ENCODE measurements at regions not wholly inside any gene's neighbourhood (a gene's known extent, or its start where the extent isn't known, plus 50 kb on each side); places are given as distances from the start of the nearest gene placed in this dataset.

DNA sequence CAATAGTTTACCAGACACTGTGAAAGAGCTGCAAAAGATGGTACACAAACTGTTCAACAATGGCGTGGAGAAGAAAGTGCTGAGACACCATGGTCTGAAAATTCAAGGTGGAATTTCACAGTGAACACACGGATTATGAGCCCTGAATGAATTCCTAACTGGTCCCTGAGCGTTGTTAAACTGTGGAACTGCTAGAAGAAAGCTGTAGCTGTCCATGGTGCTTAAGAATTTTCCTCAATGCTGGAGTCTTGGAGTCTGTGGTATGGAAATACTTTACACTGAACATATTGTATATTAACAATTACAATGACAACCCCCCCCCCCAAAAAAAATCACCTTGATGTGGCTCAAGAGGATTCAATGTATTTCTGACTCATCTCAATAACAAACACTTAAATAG is 68.5 kb downstream of the SLC24A2 start:
- Histone ChIP-seq H2AFZ (no peak overlapping the region), H3K9me3 (ENCODE audit: insufficient read depth, low read depth) (no peaks in the 10 kb centered on the region), H3K4me1 (replicated peaks; ENCODE audit: insufficient read depth) (no peaks in the 10 kb centered on the region), H3K4me3 (no peak overlapping the region), H4K20me1 (ENCODE audit: insufficient read depth) (no peaks in the 10 kb centered on the region), H3F3A (ENCODE audit: insufficient read depth, low read depth) (no peaks in the 10 kb centered on the region), H3K27ac (no peak overlapping the region), H3K4me2 (no peak overlapping the region), H3K79me2 (ENCODE audit: low read depth) (no peaks in the 10 kb centered on the region), H3K36me3 (ENCODE audit: low read depth) (no peaks in the 10 kb centered on the region), H3K9me2 (ENCODE audit: insufficient read depth) (no peaks in the 10 kb centered on the region), H3K27me3 (ENCODE audit: insufficient read depth, low read depth) (no peaks in the 10 kb centered on the region)
- intact Hi-C loops (cut with micrococcal nuclease; ENCODE audit: unreplicated experiment) = no loop called here
- TF ChIP-seq EZH2 (IDR thresholded peaks at IDR 0.05; ENCODE audit: low read depth) = no peak
- TF ChIP-seq, protein P1, sequence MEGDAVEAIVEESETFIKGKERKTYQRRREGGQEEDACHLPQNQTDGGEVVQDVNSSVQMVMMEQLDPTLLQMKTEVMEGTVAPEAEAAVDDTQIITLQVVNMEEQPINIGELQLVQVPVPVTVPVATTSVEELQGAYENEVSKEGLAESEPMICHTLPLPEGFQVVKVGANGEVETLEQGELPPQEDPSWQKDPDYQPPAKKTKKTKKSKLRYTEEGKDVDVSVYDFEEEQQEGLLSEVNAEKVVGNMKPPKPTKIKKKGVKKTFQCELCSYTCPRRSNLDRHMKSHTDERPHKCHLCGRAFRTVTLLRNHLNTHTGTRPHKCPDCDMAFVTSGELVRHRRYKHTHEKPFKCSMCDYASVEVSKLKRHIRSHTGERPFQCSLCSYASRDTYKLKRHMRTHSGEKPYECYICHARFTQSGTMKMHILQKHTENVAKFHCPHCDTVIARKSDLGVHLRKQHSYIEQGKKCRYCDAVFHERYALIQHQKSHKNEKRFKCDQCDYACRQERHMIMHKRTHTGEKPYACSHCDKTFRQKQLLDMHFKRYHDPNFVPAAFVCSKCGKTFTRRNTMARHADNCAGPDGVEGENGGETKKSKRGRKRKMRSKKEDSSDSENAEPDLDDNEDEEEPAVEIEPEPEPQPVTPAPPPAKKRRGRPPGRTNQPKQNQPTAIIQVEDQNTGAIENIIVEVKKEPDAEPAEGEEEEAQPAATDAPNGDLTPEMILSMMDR (conservative IDR thresholded peaks at IDR 0.05) = no peak
- ChIA-PET CTCF (no interaction called here), POLR2A (ENCODE audit: unreplicated experiment) (no interaction called here)
- no peak for DNase-seq
- BruUV-seq (replicated peaks) = no TSS peak

- H3K4me3 ChIP-seq = no peak overlapping the region
- DNase-seq = no peak
- H3K9me3 ChIP-seq (ENCODE audit: insufficient read depth, low read depth) = no peaks in the 10 kb centered on the region
- H3K4me2 ChIP-seq = no peak overlapping the region
- H3K4me1 ChIP-seq (replicated peaks; ENCODE audit: insufficient read depth) = no peaks in the 10 kb centered on the region
- no peaks in the 10 kb centered on the region for H3F3A ChIP-seq (ENCODE audit: insufficient read depth, low read depth)
- H3K36me3 ChIP-seq (ENCODE audit: low read depth) = no peaks in the 10 kb centered on the region
- POLR2A ChIA-PET (ENCODE audit: unreplicated experiment) = no interaction called here
- H2AFZ ChIP-seq = no peak overlapping the region
- H3K27ac ChIP-seq = no peak overlapping the region
- intact Hi-C loops (cut with micrococcal nuclease; ENCODE audit: unreplicated experiment) = no loop called here
- H3K79me2 ChIP-seq (ENCODE audit: low read depth) = no peaks in the 10 kb centered on the region
- BruUV-seq (replicated peaks) = no TSS peak
- no peaks in the 10 kb centered on the region for H3K9me2 ChIP-seq (ENCODE audit: insufficient read depth)
- H4K20me1 ChIP-seq (ENCODE audit: insufficient read depth) = no peaks in the 10 kb centered on the region
- CTCF ChIA-PET = no interaction called here
- TF ChIP-seq, protein P1 (conservative IDR thresholded peaks at IDR 0.05) = no peak
- no peak for TF ChIP-seq EZH2 (IDR thresholded peaks at IDR 0.05; ENCODE audit: low read depth)
- H3K27me3 ChIP-seq (ENCODE audit: insufficient read depth, low read depth) = peaks cover 3% of the 10 kb centered on the region; the same call in 1 of the 2 replicates
Measured at GRCh38 chr9:19703702-19704101, 85.1 kb downstream of the SLC24A2 start.

DNA sequence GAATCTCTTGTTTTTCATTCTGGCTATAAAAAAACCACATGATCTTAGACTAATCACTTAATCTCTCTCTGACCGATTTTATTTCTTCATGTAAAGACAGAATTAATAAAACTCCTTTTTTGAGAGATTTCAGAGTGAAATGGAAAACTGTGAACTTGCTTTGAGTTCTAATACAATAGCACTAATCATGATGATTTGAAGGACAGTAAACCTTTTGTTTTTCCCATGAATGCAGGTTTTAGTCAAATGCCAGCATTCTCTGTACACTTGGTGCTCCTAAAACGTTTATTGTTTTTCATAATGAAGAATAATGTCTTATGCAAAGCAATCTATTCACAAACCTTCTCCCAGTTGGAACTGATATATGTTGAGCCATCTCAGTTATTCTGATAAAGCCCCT is 86.8 kb downstream of the SLC24A2 start:
- no peak for TF ChIP-seq EZH2 (IDR thresholded peaks at IDR 0.05; ENCODE audit: low read depth)
- TF ChIP-seq, protein P1 (conservative IDR thresholded peaks at IDR 0.05) = no peak
- Histone ChIP-seq H3K27ac (no peak overlapping the region), H3K4me1 (replicated peaks; ENCODE audit: insufficient read depth) (no peaks in the 10 kb centered on the region), H3K9me3 (ENCODE audit: insufficient read depth, low read depth) (no peaks in the 10 kb centered on the region), H3K9me2 (ENCODE audit: insufficient read depth) (no peaks in the 10 kb centered on the region), H3K79me2 (ENCODE audit: low read depth) (no peaks in the 10 kb centered on the region), H3K27me3 (ENCODE audit: insufficient read depth, low read depth) (peaks cover 3% of the 10 kb centered on the region; the same call in 1 of the 2 replicates), H3K4me2 (no peak overlapping the region), H4K20me1 (ENCODE audit: insufficient read depth) (no peaks in the 10 kb centered on the region), H3F3A (ENCODE audit: insufficient read depth, low read depth) (no peaks in the 10 kb centered on the region), H3K4me3 (no peak overlapping the region), H2AFZ (no peak overlapping the region), H3K36me3 (ENCODE audit: low read depth) (no peaks in the 10 kb centered on the region)
- CTCF ChIA-PET = no interaction called here
- no peak for DNase-seq
- BruUV-seq (replicated peaks) = no TSS peak
- POLR2A ChIA-PET (ENCODE audit: unreplicated experiment) = no interaction called here
- intact Hi-C loops (cut with micrococcal nuclease; ENCODE audit: unreplicated experiment) = no loop called here

Data from PC-9 (cell line).